ENCODE measurements at regions not wholly inside any gene's neighbourhood (a gene's known extent, or its start where the extent isn't known, plus 50 kb on each side); places are given as distances from the start of the nearest gene placed in this dataset.
A peak's percentile ranks its signal among the peaks of the same experiment; 100 is the strongest.
"Not testable (repeated sequence)": the region's sequence is repeated elsewhere in the genome, so short reads cannot be mapped to it uniquely, and the experiment has no call there.

GRCh38 chr6:90914312-90914711 is 327.4 kb upstream of the MAP3K7 start:
- DNase-seq (ENCODE audit: low spot score), result no peak

- no peak for DNase-seq (ENCODE audit: low spot score)
Observed at GRCh38 chr6:90913266-90913960, 326.5 kb upstream of the MAP3K7 start.

GRCh38 chr6:90911642-90912041 is 324.8 kb upstream of the MAP3K7 start:
- DNase-seq (ENCODE audit: low spot score), result no peak

GRCh38 chr6:90910893-90911292 is 324.0 kb upstream of the MAP3K7 start:
- DNase-seq (ENCODE audit: low spot score), result no peak

GRCh38 chr6:90907931-90908655 is 321.2 kb upstream of the MAP3K7 start:
- no peak for DNase-seq (ENCODE audit: low spot score)

- no peak for DNase-seq (ENCODE audit: low spot score)
Observed at GRCh38 chr6:90905351-90905750, 318.5 kb upstream of the MAP3K7 start.

- no peak for DNase-seq (ENCODE audit: low spot score)
Observed at GRCh38 chr6:90900034-90900433, 313.2 kb upstream of the MAP3K7 start.

- DNase-seq (ENCODE audit: low spot score), result no peak
Observed at GRCh38 chr6:90898763-90899162, 311.9 kb upstream of the MAP3K7 start.

GRCh38 chr6:90896075-90896547 is 309.2 kb upstream of the MAP3K7 start:
- DNase-seq (ENCODE audit: low spot score), result no peak

GRCh38 chr6:90895299-90896074 is 308.6 kb upstream of the MAP3K7 start:
- no peak for DNase-seq (ENCODE audit: low spot score)

GRCh38 chr6:90894285-90895130 is 307.6 kb upstream of the MAP3K7 start:
- DNase-seq (ENCODE audit: low spot score), result no peak

- no peak for DNase-seq (ENCODE audit: low spot score)
Observed at GRCh38 chr6:90893400-90893799, 306.5 kb upstream of the MAP3K7 start.

GRCh38 chr6:90892271-90892670 is 305.4 kb upstream of the MAP3K7 start:
- no peak for DNase-seq (ENCODE audit: low spot score)

- no peak for DNase-seq (ENCODE audit: low spot score)
Observed at GRCh38 chr6:90891355-90891754, 304.5 kb upstream of the MAP3K7 start.

GRCh38 chr6:90890683-90891330 is 303.9 kb upstream of the MAP3K7 start:
- DNase-seq (ENCODE audit: low spot score), result no peak

GRCh38 chr6:90887764-90888163 is 300.9 kb upstream of the MAP3K7 start:
- DNase-seq (ENCODE audit: low spot score), result no peak

- peak; percentile 15 for DNase-seq (ENCODE audit: low spot score)
Observed at GRCh38 chr6:90885611-90886056, 298.8 kb upstream of the MAP3K7 start.

GRCh38 chr6:90885137-90885536 is 298.3 kb upstream of the MAP3K7 start:
- not testable (repeated sequence) for DNase-seq (ENCODE audit: low spot score)

- DNase-seq (ENCODE audit: low spot score), result no peak
Observed at GRCh38 chr6:90877616-90878015, 290.7 kb upstream of the MAP3K7 start.

GRCh38 chr6:90874931-90875330 is 288.1 kb upstream of the MAP3K7 start:
- DNase-seq (ENCODE audit: low spot score), result no peak

GRCh38 chr6:90872981-90873380 is 286.1 kb upstream of the MAP3K7 start:
- no peak for DNase-seq (ENCODE audit: low spot score)

All from globus pallidus (tissue), 1 donor.